SK-N-DZ (cell line): ENCODE measurements at regions not wholly inside any gene's neighbourhood (a gene's known extent, or its start where the extent isn't known, plus 50 kb on each side); places are given as distances from the start of the nearest gene placed in this dataset.

Experiments
- DNase-seq: peaks from one replicate; pipeline ENCODE4 v3.0.0-alpha.2; 2015; ENCODE audit warnings: low spot score

- DNase-seq = no peak
Observed at GRCh38 chr20:50374541-50375078, 135.6 kb upstream of the PTPN1 start.

- DNase-seq = no peak
Observed at GRCh38 chr20:50376179-50376887, 133.8 kb upstream of the PTPN1 start.

GRCh38 chr20:50376888-50377459 lies 133.2 kb upstream of the PTPN1 start:
- DNase-seq = no peak

GRCh38 chr20:50378170-50379000 lies 131.8 kb upstream of the PTPN1 start:
- DNase-seq = no peak

- DNase-seq = no peak
Observed at GRCh38 chr20:50379049-50379990, 130.9 kb upstream of the PTPN1 start.

GRCh38 chr20:50379991-50380696 lies 130.0 kb upstream of the PTPN1 start:
- DNase-seq = no peak

- DNase-seq = peak; percentile 52
Observed at GRCh38 chr20:50380697-50381040, 129.5 kb upstream of the PTPN1 start.

- no peak for DNase-seq
Observed at GRCh38 chr20:50381075-50381732, 129.0 kb upstream of the PTPN1 start.

- no peak for DNase-seq
Observed at GRCh38 chr20:50381771-50382593, 128.2 kb upstream of the PTPN1 start.

- no peak for DNase-seq
Observed at GRCh38 chr20:50385733-50386640, 124.2 kb upstream of the PTPN1 start.

- no peak for DNase-seq
Observed at GRCh38 chr20:50386641-50386960, 123.6 kb upstream of the PTPN1 start.

GRCh38 chr20:50387218-50387995 lies 122.8 kb upstream of the PTPN1 start:
- no peak for DNase-seq

GRCh38 chr20:50387996-50388332 lies 122.2 kb upstream of the PTPN1 start:
- no peak for DNase-seq

GRCh38 chr20:50388733-50389437 lies 121.3 kb upstream of the PTPN1 start:
- DNase-seq = no peak

GRCh38 chr20:50389438-50389807 lies 120.8 kb upstream of the PTPN1 start:
- no peak for DNase-seq

GRCh38 chr20:50389808-50390684 lies 120.1 kb upstream of the PTPN1 start:
- DNase-seq = no peak
